Fibroblast of the conjunctiva (primary cell): ENCODE measurements at regions not wholly inside any gene's neighbourhood (a gene's known extent, or its start where the extent isn't known, plus 50 kb on each side); places are given as distances from the start of the nearest gene placed in this dataset.
"Not testable (repeated sequence)": the region's sequence is repeated elsewhere in the genome, so short reads cannot be mapped to it uniquely, and the experiment has no call there.

Source experiments
- DNase-seq: peaks from one replicate; pipeline ENCODE4 v3.0.0-alpha.2; 2010; ENCODE audit warnings: low read depth

GRCh38 chr3:30469133-30469532 lies 137.3 kb upstream of the TGFBR2 start:
- no peak for DNase-seq

- no peak for DNase-seq
These were observed 135.9 kb upstream of the TGFBR2 start for GRCh38 chr3:30470496-30470895.

- no peak for DNase-seq
These were observed 135.3 kb upstream of the TGFBR2 start for GRCh38 chr3:30471066-30471465.

- no peak for DNase-seq
These were observed 134.5 kb upstream of the TGFBR2 start for GRCh38 chr3:30471796-30472489.

GRCh38 chr3:30473374-30474051 lies 132.9 kb upstream of the TGFBR2 start:
- peak; percentile 33 for DNase-seq

- DNase-seq: no peak
These were observed 132.0 kb upstream of the TGFBR2 start for GRCh38 chr3:30474371-30474770.

GRCh38 chr3:30475038-30475808 lies 131.2 kb upstream of the TGFBR2 start:
- no peak for DNase-seq

GRCh38 chr3:30475809-30476178 lies 130.6 kb upstream of the TGFBR2 start:
- no peak for DNase-seq

GRCh38 chr3:30476368-30477084 lies 129.9 kb upstream of the TGFBR2 start:
- DNase-seq: no peak

GRCh38 chr3:30477149-30477921 lies 129.1 kb upstream of the TGFBR2 start:
- no peak for DNase-seq

GRCh38 chr3:30479737-30480136 lies 126.7 kb upstream of the TGFBR2 start:
- DNase-seq: not testable (repeated sequence)

GRCh38 chr3:30480156-30480555 lies 126.2 kb upstream of the TGFBR2 start:
- not testable (repeated sequence) for DNase-seq

GRCh38 chr3:30480587-30480986 lies 125.8 kb upstream of the TGFBR2 start:
- no peak for DNase-seq

- no peak for DNase-seq
These were observed 125.2 kb upstream of the TGFBR2 start for GRCh38 chr3:30481241-30481640.

- not testable (repeated sequence) for DNase-seq
These were observed 122.2 kb upstream of the TGFBR2 start for GRCh38 chr3:30484229-30484628.

- DNase-seq: no peak
These were observed 120.0 kb upstream of the TGFBR2 start for GRCh38 chr3:30486368-30486767.

GRCh38 chr3:30488070-30488756 lies 118.2 kb upstream of the TGFBR2 start:
- no peak for DNase-seq

GRCh38 chr3:30492322-30493192 lies 113.8 kb upstream of the TGFBR2 start:
- DNase-seq: no peak

- peak; percentile 85 for DNase-seq
These were observed 112.5 kb upstream of the TGFBR2 start for GRCh38 chr3:30493911-30494311.
